ENCODE measurements at regions not wholly inside any gene's neighbourhood (a gene's known extent, or its start where the extent isn't known, plus 50 kb on each side); places are given as distances from the start of the nearest gene placed in this dataset.

DNA sequence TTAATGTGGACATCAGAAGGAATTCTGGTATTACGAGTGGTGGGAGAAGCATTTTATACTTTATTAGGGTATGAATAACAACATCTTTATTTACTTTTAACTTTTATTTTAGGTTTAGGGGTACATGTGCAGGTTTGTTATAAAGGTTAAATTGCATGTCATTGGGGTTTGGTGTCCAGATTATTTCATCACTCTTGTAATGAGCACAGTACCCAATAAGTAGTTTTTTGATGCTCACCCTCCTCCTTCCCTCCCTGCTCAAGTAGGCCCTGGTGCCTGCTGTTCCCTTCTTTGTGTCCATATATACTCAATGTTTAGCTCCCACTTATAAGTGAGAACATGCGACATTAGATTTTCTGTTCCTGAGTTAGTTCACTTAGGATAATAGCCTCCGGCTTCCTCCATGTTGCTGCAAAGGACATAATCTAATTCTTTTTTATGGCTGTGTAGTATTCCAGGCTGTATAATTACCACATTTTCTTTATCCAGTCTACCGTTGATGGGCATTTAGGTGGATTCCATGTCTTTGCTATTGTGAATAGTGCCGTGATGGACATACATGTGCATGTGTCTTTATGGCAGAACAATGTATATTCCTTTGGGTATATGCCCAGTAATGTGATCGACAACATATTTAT, 456.2 kb downstream of the XYLT1 start:
- TF ChIP-seq, protein P1, sequence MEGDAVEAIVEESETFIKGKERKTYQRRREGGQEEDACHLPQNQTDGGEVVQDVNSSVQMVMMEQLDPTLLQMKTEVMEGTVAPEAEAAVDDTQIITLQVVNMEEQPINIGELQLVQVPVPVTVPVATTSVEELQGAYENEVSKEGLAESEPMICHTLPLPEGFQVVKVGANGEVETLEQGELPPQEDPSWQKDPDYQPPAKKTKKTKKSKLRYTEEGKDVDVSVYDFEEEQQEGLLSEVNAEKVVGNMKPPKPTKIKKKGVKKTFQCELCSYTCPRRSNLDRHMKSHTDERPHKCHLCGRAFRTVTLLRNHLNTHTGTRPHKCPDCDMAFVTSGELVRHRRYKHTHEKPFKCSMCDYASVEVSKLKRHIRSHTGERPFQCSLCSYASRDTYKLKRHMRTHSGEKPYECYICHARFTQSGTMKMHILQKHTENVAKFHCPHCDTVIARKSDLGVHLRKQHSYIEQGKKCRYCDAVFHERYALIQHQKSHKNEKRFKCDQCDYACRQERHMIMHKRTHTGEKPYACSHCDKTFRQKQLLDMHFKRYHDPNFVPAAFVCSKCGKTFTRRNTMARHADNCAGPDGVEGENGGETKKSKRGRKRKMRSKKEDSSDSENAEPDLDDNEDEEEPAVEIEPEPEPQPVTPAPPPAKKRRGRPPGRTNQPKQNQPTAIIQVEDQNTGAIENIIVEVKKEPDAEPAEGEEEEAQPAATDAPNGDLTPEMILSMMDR (IDR thresholded peaks at IDR 0.05): no peak
- TF ChIP-seq POLR2A (IDR thresholded peaks at IDR 0.05): no peak

Data from esophagus squamous epithelium (tissue), 4 donors.